Neural progenitor cell (in vitro differentiated cells): ENCODE measurements at regions not wholly inside any gene's neighbourhood (a gene's known extent, or its start where the extent isn't known, plus 50 kb on each side); places are given as distances from the start of the nearest gene placed in this dataset.

Experiments
- EZH2 ChIP-seq: fragments of 200-600 bp; sonication (generic); IDR thresholded peaks from 2 replicates; pipeline ENCODE4 v1.6.1; 2017; ENCODE audit warnings: antibody characterized with exemption, mild to moderate bottlenecking, moderate library complexity
- TF ChIP-seq, protein P1 (sequence below): fragments of 200-600 bp; sonication (generic); IDR thresholded peaks from 2 replicates; pipeline ENCODE4 v1.5.1; 2017; ENCODE audit warnings: antibody characterized with exemption, mild to moderate bottlenecking

- TF ChIP-seq, protein P1, sequence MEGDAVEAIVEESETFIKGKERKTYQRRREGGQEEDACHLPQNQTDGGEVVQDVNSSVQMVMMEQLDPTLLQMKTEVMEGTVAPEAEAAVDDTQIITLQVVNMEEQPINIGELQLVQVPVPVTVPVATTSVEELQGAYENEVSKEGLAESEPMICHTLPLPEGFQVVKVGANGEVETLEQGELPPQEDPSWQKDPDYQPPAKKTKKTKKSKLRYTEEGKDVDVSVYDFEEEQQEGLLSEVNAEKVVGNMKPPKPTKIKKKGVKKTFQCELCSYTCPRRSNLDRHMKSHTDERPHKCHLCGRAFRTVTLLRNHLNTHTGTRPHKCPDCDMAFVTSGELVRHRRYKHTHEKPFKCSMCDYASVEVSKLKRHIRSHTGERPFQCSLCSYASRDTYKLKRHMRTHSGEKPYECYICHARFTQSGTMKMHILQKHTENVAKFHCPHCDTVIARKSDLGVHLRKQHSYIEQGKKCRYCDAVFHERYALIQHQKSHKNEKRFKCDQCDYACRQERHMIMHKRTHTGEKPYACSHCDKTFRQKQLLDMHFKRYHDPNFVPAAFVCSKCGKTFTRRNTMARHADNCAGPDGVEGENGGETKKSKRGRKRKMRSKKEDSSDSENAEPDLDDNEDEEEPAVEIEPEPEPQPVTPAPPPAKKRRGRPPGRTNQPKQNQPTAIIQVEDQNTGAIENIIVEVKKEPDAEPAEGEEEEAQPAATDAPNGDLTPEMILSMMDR = no peak
- TF ChIP-seq EZH2 = no peak
Measured at GRCh38 chr2:862355-862687, 88.3 kb upstream of the SNTG2 start.
